Fibroblast of skin of abdomen (primary cell): ENCODE measurements at regions not wholly inside any gene's neighbourhood (a gene's known extent, or its start where the extent isn't known, plus 50 kb on each side); places are given as distances from the start of the nearest gene placed in this dataset.
A peak's percentile ranks its signal among the peaks of the same experiment; 100 is the strongest.
"Not testable (repeated sequence)": the region's sequence is repeated elsewhere in the genome, so short reads cannot be mapped to it uniquely, and the experiment has no call there.

Experiments used
- DNase-seq: peaks from one replicate; pipeline ENCODE4 v3.0.0-alpha.2; 2013

GRCh38 chr9:38181866-38182265 is 112.8 kb upstream of the SHB start:
- no peak for DNase-seq

GRCh38 chr9:38181232-38181631 is 112.2 kb upstream of the SHB start:
- no peak for DNase-seq

- DNase-seq: no peak
Observed at GRCh38 chr9:38180656-38181055, 111.6 kb upstream of the SHB start.

GRCh38 chr9:38179965-38180364 is 110.9 kb upstream of the SHB start:
- DNase-seq: no peak

GRCh38 chr9:38178237-38178636 is 109.2 kb upstream of the SHB start:
- DNase-seq: no peak

GRCh38 chr9:38177680-38178079 is 108.7 kb upstream of the SHB start:
- no peak for DNase-seq

- no peak for DNase-seq
Observed at GRCh38 chr9:38176251-38176650, 107.2 kb upstream of the SHB start.

GRCh38 chr9:38175423-38175822 is 106.4 kb upstream of the SHB start:
- no peak for DNase-seq

GRCh38 chr9:38172586-38172985 is 103.6 kb upstream of the SHB start:
- DNase-seq: no peak

- no peak for DNase-seq
Observed at GRCh38 chr9:38171926-38172325, 102.9 kb upstream of the SHB start.

- no peak for DNase-seq
Observed at GRCh38 chr9:38171538-38171884, 102.5 kb upstream of the SHB start.

GRCh38 chr9:38170763-38171537 is 101.9 kb upstream of the SHB start:
- not testable (repeated sequence) for DNase-seq

GRCh38 chr9:38170155-38170554 is 101.1 kb upstream of the SHB start:
- DNase-seq: not testable (repeated sequence)

GRCh38 chr9:38166501-38166900 is 97.5 kb upstream of the SHB start:
- no peak for DNase-seq

- DNase-seq: no peak
Observed at GRCh38 chr9:38164659-38165221, 95.7 kb upstream of the SHB start.

GRCh38 chr9:38163518-38163917 is 94.5 kb upstream of the SHB start:
- DNase-seq: no peak

- no peak for DNase-seq
Observed at GRCh38 chr9:38162332-38163211, 93.5 kb upstream of the SHB start.

GRCh38 chr9:38160613-38161215 is 91.7 kb upstream of the SHB start:
- peak; percentile 47 for DNase-seq

GRCh38 chr9:38159599-38159998 is 90.6 kb upstream of the SHB start:
- DNase-seq: no peak

GRCh38 chr9:38158628-38159027 is 89.6 kb upstream of the SHB start:
- DNase-seq: no peak

- DNase-seq: no peak
Observed at GRCh38 chr9:38157711-38158110, 88.7 kb upstream of the SHB start.

GRCh38 chr9:38154501-38155421 is 85.7 kb upstream of the SHB start:
- DNase-seq: no peak
